Kidney (tissue), 13 donors: ENCODE measurements at regions not wholly inside any gene's neighbourhood (a gene's known extent, or its start where the extent isn't known, plus 50 kb on each side); places are given as distances from the start of the nearest gene placed in this dataset.

ENCODE experiments used
- DNase-seq, 5 donors: peaks; one replicate each; pipeline ENCODE4 v3.0.0-alpha.2; 2013 to 2020
- FAIRE-seq: peaks from 2 replicates; lab custom pipeline; 2012; peaks lifted over from hg19 to GRCh38; lab: Jason Lieb, UNC
- H3K27ac ChIP-seq, 2 donors: one replicate each; pipeline ENCODE4 v1.7.0; 2013; ENCODE audit warnings: low read depth in 2 of 2, low read length in 2 of 2, inconsistent platforms in 1 of 2
- H3K27me3 ChIP-seq: one replicate; pipeline ENCODE4 v1.7.1; 2013; ENCODE audit warnings: low read length, inconsistent platforms; ENCODE audit not compliant: control insufficient read depth, insufficient read depth
- H3K36me3 ChIP-seq, 3 donors: one replicate each; pipeline versions ENCODE4 v1.7.0 to v1.7.1; 2013; ENCODE audit warnings: low read length in 3 of 3, control low read depth in 1 of 3, inconsistent platforms in 1 of 3; ENCODE audit not compliant: insufficient read depth in 3 of 3, control insufficient read depth in 2 of 3
- H3K4me1 ChIP-seq, 3 donors: one replicate each; pipeline versions ENCODE4 v1.7.0 to v1.7.1; 2013; ENCODE audit warnings: low read length in 3 of 3, inconsistent platforms in 1 of 3, low read depth in 1 of 3; ENCODE audit not compliant: control insufficient read depth in 2 of 3, insufficient read depth in 2 of 3
- H3K4me3 ChIP-seq, 3 donors: one replicate each; pipeline versions ENCODE4 v1.7.0 to v1.8.1; 2013; ENCODE audit warnings: low read length in 3 of 3, control low read depth in 1 of 3, inconsistent platforms in 1 of 3
- H3K9ac ChIP-seq, 3 donors: one replicate each; pipeline versions ENCODE4 v1.7.0 to v1.7.1; 2013; ENCODE audit warnings: low read length in 3 of 3, control low read depth in 1 of 3, inconsistent platforms in 1 of 3
- H3K9me3 ChIP-seq, 3 donors: one replicate each; pipeline versions ENCODE4 v1.7.0 to v1.7.1; 2013; ENCODE audit warnings: low read length in 3 of 3, control low read depth in 1 of 3, inconsistent platforms in 1 of 3; ENCODE audit not compliant: control insufficient read depth in 2 of 3, insufficient read depth in 1 of 3
- CTCF ChIP-seq: IDR thresholded peaks from 3 replicates; pipeline ENCODE4 v1.5.1; 2012; ENCODE audit warnings: mild to moderate bottlenecking, moderate library complexity, borderline replicate concordance; ENCODE audit not compliant: insufficient read depth; ENCODE audit errors: extremely low read depth
- intact Hi-C: fragments of 100-400 bp; cut with DNase I; formaldehyde crosslinking; loops from one replicate; pipeline ENCODE4 v1.11.1; 2022
- donor health status: control.
- donor health status: control.
- donor health status: control.
- donor health status: control.
- donor health status: control.
- donor health status: DM: yes; HTN: yes; CAD: no.
- donor health status: Normal renal cell carcinoma (clear cell type).

DNA sequence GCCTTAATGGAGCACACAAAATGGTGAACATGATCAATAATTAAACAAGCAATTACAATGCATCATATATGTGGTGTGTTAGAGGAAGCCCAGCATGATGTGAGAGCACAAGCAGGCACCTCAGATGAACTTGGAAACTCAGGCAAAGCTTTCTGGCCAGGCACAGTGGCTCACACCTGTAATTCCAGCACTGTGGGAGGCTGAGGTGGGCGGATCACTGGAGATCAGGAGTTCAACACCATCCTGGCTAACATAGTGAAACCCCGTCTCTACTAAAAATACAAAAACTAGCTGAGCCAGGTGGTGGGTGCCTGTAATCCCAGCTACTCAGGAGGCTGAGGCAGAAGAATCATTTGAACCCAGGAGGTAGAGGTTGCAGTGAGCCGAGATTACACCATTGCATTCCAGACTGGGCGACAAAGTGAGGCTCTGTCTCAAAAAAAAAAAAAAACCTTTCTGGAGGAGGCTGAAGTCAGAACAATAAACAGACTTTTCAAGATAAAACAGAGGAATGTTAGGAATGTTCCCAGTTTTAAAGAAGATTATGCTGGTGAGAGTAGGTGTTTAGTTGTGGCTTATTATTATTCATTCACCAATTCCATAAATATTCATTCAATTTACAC lies 159.4 kb downstream of the CEMIP2 start:
- DNase-seq: no peak
- intact Hi-C loops: no loop called here
- H3K36me3 ChIP-seq: no peaks in the 10 kb centered on the region
- TF ChIP-seq CTCF: no peak
- no peaks in the 10 kb centered on the region for H3K27me3 ChIP-seq
- H3K9ac ChIP-seq: no peak overlapping the region
- no peak overlapping the region for H3K27ac ChIP-seq
- H3K9me3 ChIP-seq: peaks cover 1 to 8% (median 3%) of the 10 kb centered on the region in 3 donors
- FAIRE-seq: no peak
- no peaks in the 10 kb centered on the region for H3K4me1 ChIP-seq
- no peak overlapping the region for H3K4me3 ChIP-seq

DNA sequence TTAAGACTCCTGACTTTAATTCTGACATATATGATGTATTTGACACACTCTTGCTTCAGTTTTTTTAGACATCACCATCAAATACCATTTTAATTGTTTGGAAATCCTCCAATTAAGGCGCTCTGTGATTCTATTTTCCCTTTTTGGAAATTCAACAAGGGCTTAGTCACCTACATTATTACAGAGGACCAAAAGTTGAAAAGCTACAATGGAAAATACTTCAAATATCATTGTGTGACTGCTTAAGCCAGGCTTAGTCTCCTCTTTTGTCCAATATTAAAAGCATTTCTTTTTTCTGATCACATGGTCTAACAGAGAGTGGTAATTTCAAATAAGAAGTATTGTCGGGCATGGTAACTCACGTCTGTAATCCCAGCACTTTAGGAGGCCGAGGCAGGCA lies 160.3 kb downstream of the CEMIP2 start:
- intact Hi-C loops: no loop called here
- H3K9ac ChIP-seq: no peak overlapping the region
- no peaks in the 10 kb centered on the region for H3K36me3 ChIP-seq
- DNase-seq (no peak), FAIRE-seq (no peak)
- H3K27me3 ChIP-seq: no peaks in the 10 kb centered on the region
- H3K9me3 ChIP-seq: peaks cover 1 to 8% (median 3%) of the 10 kb centered on the region in 3 donors
- no peaks in the 10 kb centered on the region for H3K4me1 ChIP-seq
- no peak overlapping the region for H3K27ac ChIP-seq
- no peak for TF ChIP-seq CTCF
- no peak overlapping the region for H3K4me3 ChIP-seq

- H3K36me3 ChIP-seq: no peaks in the 10 kb centered on the region
- no peak for TF ChIP-seq CTCF
- H3K27me3 ChIP-seq: no peaks in the 10 kb centered on the region
- H3K4me1 ChIP-seq: no peaks in the 10 kb centered on the region
- intact Hi-C loops: no loop called here
- H3K4me3 ChIP-seq: no peak overlapping the region
- H3K27ac ChIP-seq: no peak overlapping the region
- no peak overlapping the region for H3K9ac ChIP-seq
- H3K9me3 ChIP-seq: peaks cover 1 to 8% (median 3%) of the 10 kb centered on the region in 3 donors
- no peak for DNase-seq
- FAIRE-seq: no peak
These were observed 160.8 kb downstream of the CEMIP2 start for GRCh38 chr9:71607461-71607881.
